ENCODE measurements at regions not wholly inside any gene's neighbourhood (a gene's known extent, or its start where the extent isn't known, plus 50 kb on each side); places are given as distances from the start of the nearest gene placed in this dataset.

DNA sequence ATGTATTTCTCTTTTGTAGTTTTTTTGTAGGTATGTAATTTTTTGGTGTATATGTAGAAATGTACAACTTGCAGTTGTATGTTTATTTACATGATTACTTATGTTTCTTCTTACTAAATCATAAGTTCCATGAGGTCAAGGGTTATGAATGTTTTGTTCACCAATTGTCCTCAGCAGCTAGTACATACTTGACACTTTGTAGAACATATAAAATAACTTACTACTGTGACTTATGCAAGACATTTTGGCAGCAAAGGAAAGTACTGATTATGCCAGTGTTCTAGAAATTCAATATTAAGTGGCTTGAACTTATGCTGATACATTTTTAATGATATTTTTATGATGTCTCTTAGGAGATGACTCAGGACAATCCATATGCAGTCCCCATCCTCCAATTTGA is 209.6 kb downstream of the DKK1 start:
- no peaks in the 10 kb centered on the region for H3K9me3 ChIP-seq (ENCODE audit: low read depth, low read length)

GRCh38 chr10:52525761-52526160 is 211.7 kb downstream of the DKK1 start:
- DNase-seq (ENCODE audit: low read depth, low spot score): no peak
- no peak overlapping the region for H3K4me3 ChIP-seq
- H3K9me3 ChIP-seq (ENCODE audit: low read depth, low read length): no peaks in the 10 kb centered on the region

More for the DNA sequence above, 209.6 kb downstream of the DKK1 start:
- TF ChIP-seq POLR2AphosphoS5 (IDR thresholded peaks at IDR 0.05; ENCODE audit: borderline replicate concordance, low read depth, low read length) (no peak), EZH2 (IDR thresholded peaks at IDR 0.05) (no peak), FOXP2 (optimal IDR thresholded peaks at IDR 0.05; ENCODE audit: control extremely low read depth, extremely low read length, insufficient read depth) (no peak)
- DNase-seq (ENCODE audit: low read depth, low spot score): no peak
- H3K36me3 ChIP-seq (ENCODE audit: insufficient read depth, low read length): no peaks in the 10 kb centered on the region
- H3K9ac ChIP-seq (ENCODE audit: insufficient read length): no peak overlapping the region
- no peak overlapping the region for H3K4me3 ChIP-seq
- no peak overlapping the region for H3K27ac ChIP-seq

GRCh38 chr10:52526251-52526823 is 212.3 kb downstream of the DKK1 start:
- no peak overlapping the region for H3K9ac ChIP-seq (ENCODE audit: insufficient read length)
- no peaks in the 10 kb centered on the region for H3K9me3 ChIP-seq (ENCODE audit: low read depth, low read length)
- no peak overlapping the region for H3K27ac ChIP-seq
- no peak for DNase-seq (ENCODE audit: low read depth, low spot score)
- TF ChIP-seq FOXP2 (optimal IDR thresholded peaks at IDR 0.05; ENCODE audit: control extremely low read depth, extremely low read length, insufficient read depth) (no peak), EZH2 (IDR thresholded peaks at IDR 0.05) (no peak), POLR2AphosphoS5 (IDR thresholded peaks at IDR 0.05; ENCODE audit: borderline replicate concordance, low read depth, low read length) (no peak)
- H3K4me3 ChIP-seq: no peak overlapping the region
- no peaks in the 10 kb centered on the region for H3K36me3 ChIP-seq (ENCODE audit: insufficient read depth, low read length)

More at GRCh38 chr10:52525761-52526160, 211.7 kb downstream of the DKK1 start:
- Histone ChIP-seq H3K9ac (ENCODE audit: insufficient read length) (no peak overlapping the region), H3K36me3 (ENCODE audit: insufficient read depth, low read length) (no peaks in the 10 kb centered on the region), H3K27ac (no peak overlapping the region)
- no peak for TF ChIP-seq FOXP2 (optimal IDR thresholded peaks at IDR 0.05; ENCODE audit: control extremely low read depth, extremely low read length, insufficient read depth)
- no peak for TF ChIP-seq EZH2 (IDR thresholded peaks at IDR 0.05)

- H3K9ac ChIP-seq (ENCODE audit: insufficient read length): no peak overlapping the region
- no peak for TF ChIP-seq POLR2AphosphoS5 (IDR thresholded peaks at IDR 0.05; ENCODE audit: borderline replicate concordance, low read depth, low read length)
- no peak for TF ChIP-seq EZH2 (IDR thresholded peaks at IDR 0.05)
- TF ChIP-seq FOXP2 (optimal IDR thresholded peaks at IDR 0.05; ENCODE audit: control extremely low read depth, extremely low read length, insufficient read depth): no peak
Measured at GRCh38 chr10:52532650-52533290, 218.7 kb downstream of the DKK1 start.

DNA sequence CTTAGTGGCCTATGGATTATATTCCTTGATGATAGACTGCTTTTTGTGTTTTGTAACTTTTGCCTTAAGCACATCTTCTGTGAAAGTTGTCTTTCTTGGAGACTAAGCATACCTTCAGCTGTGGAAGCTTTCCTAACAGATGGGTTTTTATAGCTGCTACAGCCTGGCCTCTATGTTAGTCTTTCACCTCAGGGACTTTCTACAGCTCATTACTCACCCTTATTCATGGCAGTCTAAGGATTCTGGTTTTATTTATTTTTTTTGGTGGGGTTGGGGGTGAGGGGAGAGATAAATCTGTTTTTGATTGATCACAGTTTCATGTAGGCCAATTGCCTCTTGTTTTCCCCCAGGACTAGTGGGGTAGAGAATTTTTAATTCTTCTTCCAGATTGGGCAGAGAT is 219.9 kb downstream of the DKK1 start:
- Histone ChIP-seq H3K4me3 (no peak overlapping the region), H3K9me3 (ENCODE audit: low read depth, low read length) (no peaks in the 10 kb centered on the region), H3K36me3 (ENCODE audit: insufficient read depth, low read length) (no peaks in the 10 kb centered on the region), H3K27ac (no peak overlapping the region), H3K9ac (ENCODE audit: insufficient read length) (no peak overlapping the region)
- TF ChIP-seq POLR2AphosphoS5 (IDR thresholded peaks at IDR 0.05; ENCODE audit: borderline replicate concordance, low read depth, low read length) (no peak), FOXP2 (optimal IDR thresholded peaks at IDR 0.05; ENCODE audit: control extremely low read depth, extremely low read length, insufficient read depth) (no peak), EZH2 (IDR thresholded peaks at IDR 0.05) (no peak)
- DNase-seq (ENCODE audit: low read depth, low spot score): no peak

More at GRCh38 chr10:52532650-52533290, 218.7 kb downstream of the DKK1 start:
- no peak overlapping the region for H3K27ac ChIP-seq
- H3K4me3 ChIP-seq: no peak overlapping the region
- no peaks in the 10 kb centered on the region for H3K9me3 ChIP-seq (ENCODE audit: low read depth, low read length)
- no peaks in the 10 kb centered on the region for H3K36me3 ChIP-seq (ENCODE audit: insufficient read depth, low read length)
- no peak for DNase-seq (ENCODE audit: low read depth, low spot score)

- Histone ChIP-seq H3K36me3 (ENCODE audit: insufficient read depth, low read length) (no peaks in the 10 kb centered on the region), H3K4me3 (no peak overlapping the region), H3K27ac (no peak overlapping the region), H3K9ac (ENCODE audit: insufficient read length) (no peak overlapping the region), H3K9me3 (ENCODE audit: low read depth, low read length) (no peaks in the 10 kb centered on the region)
- TF ChIP-seq FOXP2 (optimal IDR thresholded peaks at IDR 0.05; ENCODE audit: control extremely low read depth, extremely low read length, insufficient read depth): no peak
- DNase-seq (ENCODE audit: low read depth, low spot score): no peak
Measured at GRCh38 chr10:52539463-52539862, 225.4 kb downstream of the DKK1 start.

- Histone ChIP-seq H3K9ac (ENCODE audit: insufficient read length) (no peak overlapping the region), H3K27ac (no peak overlapping the region), H3K9me3 (ENCODE audit: low read depth, low read length) (no peaks in the 10 kb centered on the region), H3K36me3 (ENCODE audit: insufficient read depth, low read length) (no peaks in the 10 kb centered on the region), H3K4me3 (no peak overlapping the region)
- no peak for DNase-seq (ENCODE audit: low read depth, low spot score)
- TF ChIP-seq EZH2 (IDR thresholded peaks at IDR 0.05): no peak
- no peak for TF ChIP-seq FOXP2 (optimal IDR thresholded peaks at IDR 0.05; ENCODE audit: control extremely low read depth, extremely low read length, insufficient read depth)
- TF ChIP-seq POLR2AphosphoS5 (IDR thresholded peaks at IDR 0.05; ENCODE audit: borderline replicate concordance, low read depth, low read length): no peak
Measured at GRCh38 chr10:52540479-52540984, 226.5 kb downstream of the DKK1 start.

DNA sequence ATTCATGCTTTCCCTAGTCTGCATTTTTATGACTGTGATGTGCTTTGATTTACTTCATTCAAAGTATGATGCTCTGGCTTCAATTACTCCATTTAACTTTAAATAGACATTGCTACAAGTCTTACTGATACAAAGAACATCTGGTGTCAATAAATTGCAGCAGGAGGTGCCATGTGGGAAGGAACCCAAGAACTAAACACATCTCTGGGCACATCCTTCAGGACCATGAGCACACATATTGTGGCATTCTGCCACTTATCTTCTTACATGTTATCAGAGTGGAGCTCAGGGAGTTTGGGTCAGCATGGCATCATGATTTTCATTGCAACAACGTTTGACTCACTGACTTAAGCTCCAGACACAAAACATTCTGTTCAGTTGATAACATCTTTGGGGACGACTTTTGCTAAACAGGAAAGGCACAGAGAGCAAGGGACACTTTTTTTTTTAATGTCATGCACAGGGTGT is 227.0 kb downstream of the DKK1 start:
- H3K36me3 ChIP-seq (ENCODE audit: insufficient read depth, low read length): no peaks in the 10 kb centered on the region
- no peak overlapping the region for H3K27ac ChIP-seq
- TF ChIP-seq POLR2AphosphoS5 (IDR thresholded peaks at IDR 0.05; ENCODE audit: borderline replicate concordance, low read depth, low read length) (no peak), FOXP2 (optimal IDR thresholded peaks at IDR 0.05; ENCODE audit: control extremely low read depth, extremely low read length, insufficient read depth) (no peak), EZH2 (IDR thresholded peaks at IDR 0.05) (no peak)
- no peak overlapping the region for H3K4me3 ChIP-seq
- no peak for DNase-seq (ENCODE audit: low read depth, low spot score)
- H3K9me3 ChIP-seq (ENCODE audit: low read depth, low read length): no peaks in the 10 kb centered on the region
- no peak overlapping the region for H3K9ac ChIP-seq (ENCODE audit: insufficient read length)
